ENCODE measurements at regions not wholly inside any gene's neighbourhood (a gene's known extent, or its start where the extent isn't known, plus 50 kb on each side); places are given as distances from the start of the nearest gene placed in this dataset.

- TF ChIP-seq CTCF (IDR thresholded peaks at IDR 0.05) (no peak), REST (IDR thresholded peaks at IDR 0.05; ENCODE audit: insufficient read depth in 1 of 2, low read depth in 2 of 2, low read length in 1 of 2) (no peak)
These were observed 154.8 kb downstream of the ZBTB18 start for GRCh38 chr1:244205906-244206305.

All from Panc1 (cell line).